Adrenal gland (tissue), 5 donors: ENCODE measurements at regions not wholly inside any gene's neighbourhood (a gene's known extent, or its start where the extent isn't known, plus 50 kb on each side); places are given as distances from the start of the nearest gene placed in this dataset.

Experiments used
- CTCF ChIP-seq, 6 experiments: fragments of 450-650 bp in 4 of 6; fragments of 200-600 bp in 2 of 6; sonication (generic) in 1 of 6; IDR thresholded peaks; 1 replicate in 5 of 6; 2 replicates in 1 of 6; pipeline versions ENCODE4 v1.5.1 to v1.8.0; 2016 to 2021; ENCODE audit warnings: antibody characterized with exemption in 6 of 6, mild to moderate bottlenecking in 2 of 6, moderate library complexity in 1 of 6
- POLR2A ChIP-seq, 2 donors: fragments of 450-650 bp; IDR thresholded peaks; one replicate each; pipeline ENCODE4 v1.6.1; 2017; ENCODE audit warnings: antibody characterized with exemption in 2 of 2, mild to moderate bottlenecking in 2 of 2, moderate library complexity in 1 of 2
- donor health status: DM: no; HTN: no; CAD: no.

- TF ChIP-seq CTCF (IDR thresholded peaks at IDR 0.05) (no peak), POLR2A (IDR thresholded peaks at IDR 0.05) (no peak)
These were observed 465.0 kb downstream of the CNTN3 start for GRCh38 chr3:74149466-74149865.
